NCI-H146 treated with DMSO at 0.1 percent for 48 hours (cell line): ENCODE measurements at regions not wholly inside any gene's neighbourhood (a gene's known extent, or its start where the extent isn't known, plus 50 kb on each side); places are given as distances from the start of the nearest gene placed in this dataset.

Experiments used
- DNase-seq: peaks from one replicate; lab custom pipeline; 2025; ENCODE audit not compliant: unreplicated experiment; lab: John Stamatoyannopoulos, UW

GRCh38 chr18:76203552-76203951, 291.5 kb downstream of the ZNF516 start:
- DNase-seq, result no peak

DNA sequence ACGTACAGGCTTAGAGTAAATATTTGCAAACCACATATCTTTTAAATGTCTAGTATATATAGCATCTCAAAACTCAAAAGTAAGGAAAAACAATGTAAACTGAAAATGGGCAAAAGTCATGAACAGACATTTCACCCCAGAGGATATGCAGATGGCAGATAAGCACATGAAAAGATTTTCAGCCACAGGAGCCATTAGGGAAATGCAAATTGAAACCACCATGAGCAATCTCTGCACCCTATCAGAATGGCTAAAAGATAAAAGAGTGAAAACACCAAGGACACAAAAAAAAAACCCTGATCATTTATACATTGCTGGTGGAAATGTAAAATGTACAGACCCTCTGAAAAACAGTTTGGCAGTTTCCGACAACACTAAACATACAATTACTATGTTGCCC, 292.7 kb downstream of the ZNF516 start:
- DNase-seq, result no peak

DNA sequence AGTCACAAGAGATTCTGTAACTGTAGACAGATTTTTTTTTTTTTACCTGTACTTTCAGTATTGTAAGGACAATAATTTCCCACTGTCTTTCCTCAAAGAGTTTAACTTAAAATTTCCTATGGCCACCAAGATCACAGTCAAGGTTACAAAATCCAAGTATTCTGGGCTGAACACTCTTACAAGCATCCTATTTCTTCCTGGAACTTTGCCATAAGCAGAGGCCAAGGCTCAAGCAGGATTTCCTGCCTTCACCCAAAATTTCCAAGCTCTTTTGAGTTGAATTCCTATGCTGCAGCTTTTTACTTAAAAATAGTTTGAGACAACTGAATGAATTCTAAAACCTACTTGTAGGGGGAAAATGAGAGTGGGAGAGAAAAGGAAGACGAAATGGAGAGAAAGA, 299.4 kb downstream of the ZNF516 start:
- DNase-seq, result no peak

DNA sequence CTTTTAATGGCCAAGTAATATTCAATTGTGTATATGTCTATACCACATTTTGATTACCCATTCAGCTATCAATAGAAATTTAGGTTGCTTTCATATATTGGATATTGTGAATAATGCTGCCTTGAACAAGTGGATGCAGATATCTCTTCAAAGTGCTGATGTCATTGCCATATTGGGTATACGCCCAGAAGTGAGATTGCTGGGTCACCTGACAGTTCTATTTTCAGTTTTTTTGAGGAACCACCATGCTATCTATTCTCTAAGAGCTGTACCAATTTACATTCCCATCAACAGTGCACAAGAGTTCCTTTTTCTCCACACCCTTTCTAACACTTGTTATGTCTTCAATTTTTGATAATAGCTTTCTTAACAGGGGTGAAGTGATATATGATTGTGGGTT, 306.9 kb downstream of the ZNF516 start:
- DNase-seq, result no peak

DNA sequence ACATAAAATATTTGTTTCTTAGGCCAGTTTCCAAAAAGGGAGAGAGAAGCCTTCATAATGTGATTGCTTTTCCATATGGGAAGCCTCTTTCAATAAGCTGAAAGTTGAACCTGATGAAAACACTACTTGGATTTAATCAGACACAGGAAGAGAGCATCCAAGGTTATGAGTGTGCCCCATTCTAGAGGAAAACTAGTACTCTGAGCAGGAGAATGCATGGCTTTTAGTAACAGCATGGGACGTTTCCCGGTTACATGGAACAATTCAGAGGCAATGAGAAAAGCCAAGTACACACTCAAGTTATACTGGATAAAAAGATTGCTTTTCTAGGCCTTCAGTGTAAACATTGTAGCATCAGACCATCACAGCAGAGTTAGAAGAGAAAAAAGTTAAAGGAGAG, 315.8 kb downstream of the ZNF516 start:
- DNase-seq, result no peak

- DNase-seq, result no peak
Observed at GRCh38 chr18:76177160-76177559, 317.9 kb downstream of the ZNF516 start.

- DNase-seq, result no peak
Observed at GRCh38 chr18:76174451-76174850, 320.6 kb downstream of the ZNF516 start.

DNA sequence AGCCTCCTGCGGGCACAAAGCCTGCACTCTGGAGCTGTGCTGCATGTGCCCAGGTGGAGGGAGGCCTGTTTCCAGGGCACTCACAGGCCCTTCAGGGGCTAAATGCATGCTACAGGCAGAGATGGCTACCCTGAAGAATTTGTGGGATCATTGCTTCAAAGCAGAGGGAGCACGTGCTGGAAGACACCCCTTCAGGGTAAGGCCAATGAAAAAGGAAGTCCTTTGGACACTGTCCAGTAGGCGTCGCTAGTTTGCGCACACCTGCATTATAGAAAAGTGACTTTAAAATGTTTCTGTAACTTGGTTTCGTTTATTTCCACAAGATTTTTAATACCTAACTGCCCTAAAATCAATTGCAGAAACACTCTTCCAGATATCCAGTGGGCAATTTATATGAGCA, 325.3 kb downstream of the ZNF516 start:
- no peak for DNase-seq

DNA sequence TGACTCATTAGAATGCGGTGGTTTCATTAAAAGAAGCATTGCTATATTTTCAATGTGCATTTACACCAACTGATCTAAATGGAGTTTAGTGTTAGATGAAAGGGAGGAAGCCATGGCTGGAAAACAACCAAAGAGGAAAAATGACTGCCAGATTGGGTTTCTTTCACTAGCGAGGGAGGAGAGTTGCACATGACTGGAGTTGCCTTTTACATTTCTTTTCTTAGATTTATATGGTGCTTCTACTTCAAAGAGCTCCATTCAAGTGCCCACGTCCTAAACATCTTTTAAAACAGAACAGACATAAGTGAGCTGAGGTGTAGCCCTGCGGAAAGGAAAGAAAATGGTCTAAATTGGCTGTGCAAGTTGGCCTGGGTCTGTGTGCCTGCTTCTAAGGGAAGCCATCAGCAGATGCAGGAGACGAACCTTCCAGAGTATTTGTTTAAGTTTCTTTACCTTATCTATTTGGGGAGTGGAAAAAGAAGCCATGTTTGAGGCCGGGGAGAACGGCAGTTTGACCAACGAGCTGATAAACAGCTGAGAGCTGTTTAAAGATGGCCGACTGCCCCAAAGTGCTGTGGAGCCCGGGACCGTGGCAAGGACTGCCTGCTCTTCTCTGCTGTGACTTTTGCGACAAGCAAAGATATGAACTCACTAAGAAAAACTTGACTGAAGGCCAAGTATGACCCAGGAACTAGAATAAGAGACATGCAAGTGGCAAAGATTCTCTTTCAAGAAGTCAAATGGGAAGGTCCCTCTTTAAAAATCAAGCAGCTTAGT, 327.0 kb downstream of the ZNF516 start:
- DNase-seq, result no peak

DNA sequence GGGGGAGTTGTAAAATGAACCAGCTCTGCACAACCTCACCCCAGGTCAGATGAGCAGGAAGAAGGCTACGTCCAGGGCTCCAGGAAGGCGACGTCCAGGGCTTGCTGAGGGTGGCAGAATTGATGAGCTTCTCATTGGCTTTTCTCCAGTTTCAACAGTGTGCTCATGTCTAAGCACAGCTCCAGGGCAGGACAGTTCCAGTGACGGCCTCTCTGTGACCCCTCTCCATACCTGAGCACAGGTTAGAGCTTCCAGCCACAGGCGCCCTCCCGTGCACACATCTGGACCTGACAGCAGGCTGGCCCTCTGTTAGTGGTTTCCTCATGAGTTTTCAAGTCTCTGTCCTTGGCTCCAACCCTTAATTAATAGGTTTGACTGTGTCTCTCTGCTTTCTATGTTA, 327.6 kb downstream of the ZNF516 start:
- DNase-seq, result no peak

- no peak for DNase-seq
Observed at GRCh38 chr18:76162886-76163285, 332.2 kb downstream of the ZNF516 start.

GRCh38 chr18:76161983-76162382, 333.1 kb downstream of the ZNF516 start:
- DNase-seq, result no peak

- DNase-seq, result no peak
Observed at GRCh38 chr18:76153691-76154090, 341.4 kb downstream of the ZNF516 start.

DNA sequence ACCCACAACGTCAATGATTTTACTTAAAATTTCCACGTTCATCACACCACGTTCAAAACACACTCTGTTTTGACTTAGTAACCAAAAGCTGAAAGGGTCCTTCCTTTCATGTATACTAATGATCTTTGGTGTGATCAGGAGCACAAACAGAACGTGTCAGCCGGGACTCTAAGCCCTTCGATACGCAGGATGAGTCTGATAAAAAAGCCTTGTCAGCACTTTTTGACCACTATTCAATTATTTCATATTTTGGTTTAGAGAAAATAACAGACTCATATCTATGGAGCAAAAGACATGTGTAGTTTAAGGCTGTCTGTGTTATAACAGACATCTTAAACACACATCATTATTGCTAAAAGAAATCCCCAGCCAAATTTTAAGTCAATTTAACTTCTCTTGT, 345.3 kb downstream of the ZNF516 start:
- no peak for DNase-seq

- DNase-seq, result no peak
Observed at GRCh38 chr18:76149284-76149683, 345.8 kb downstream of the ZNF516 start.

GRCh38 chr18:76145521-76146376, 349.3 kb downstream of the ZNF516 start:
- no peak for DNase-seq

DNA sequence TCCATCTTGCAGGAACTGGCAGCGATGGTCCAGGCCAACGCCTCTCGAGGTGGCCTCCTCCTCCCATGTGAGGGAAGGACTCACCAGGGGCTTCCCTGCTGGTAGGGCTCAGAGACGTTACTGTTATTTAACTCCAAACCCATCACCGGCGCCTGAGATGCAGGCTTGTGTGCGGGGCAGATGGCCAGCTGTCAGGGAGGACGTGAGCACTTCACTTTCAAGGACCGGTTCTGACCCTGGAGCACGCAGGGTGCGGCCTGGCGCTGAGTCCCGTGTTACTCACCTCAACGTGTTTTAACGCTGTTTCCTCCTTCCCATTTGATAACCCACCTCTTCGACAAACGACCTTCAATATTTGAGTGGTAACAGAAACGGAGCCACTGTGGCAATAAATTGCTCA, 350.2 kb downstream of the ZNF516 start:
- no peak for DNase-seq

DNA sequence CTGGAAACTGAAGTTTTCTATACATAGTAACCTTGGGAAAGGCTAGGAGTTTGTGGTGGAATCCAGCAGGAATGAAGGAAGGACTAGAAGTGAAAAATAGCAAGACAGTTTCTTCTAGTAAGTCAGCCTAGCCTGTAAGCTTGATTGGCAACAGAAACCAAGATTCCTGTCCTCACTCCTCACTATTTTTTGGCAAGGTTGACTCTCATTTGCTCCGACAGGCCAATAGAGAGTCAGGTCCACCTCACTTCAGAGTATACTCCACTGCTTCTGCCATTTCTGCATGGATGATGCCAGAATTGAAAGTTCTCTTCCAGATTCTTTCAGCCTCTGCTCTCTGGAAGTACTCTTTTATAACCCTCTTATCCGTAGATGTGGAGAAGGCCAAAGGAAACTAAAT, 352.4 kb downstream of the ZNF516 start:
- DNase-seq, result no peak

- DNase-seq, result no peak
Observed at GRCh38 chr18:76139844-76140243, 355.2 kb downstream of the ZNF516 start.

GRCh38 chr18:76137216-76137615, 357.8 kb downstream of the ZNF516 start:
- no peak for DNase-seq

- no peak for DNase-seq
Observed at GRCh38 chr18:76136701-76137100, 358.3 kb downstream of the ZNF516 start.

- no peak for DNase-seq
Observed at GRCh38 chr18:76134628-76135027, 360.4 kb downstream of the ZNF516 start.
